ENCODE measurements at regions not wholly inside any gene's neighbourhood (a gene's known extent, or its start where the extent isn't known, plus 50 kb on each side); places are given as distances from the start of the nearest gene placed in this dataset.

GRCh38 chr13:73273276-73273675 is 214.5 kb downstream of the KLF5 start:
- no peak for DNase-seq

- no peak for DNase-seq
Observed at GRCh38 chr13:73272831-73273230, 214.0 kb downstream of the KLF5 start.

DNA sequence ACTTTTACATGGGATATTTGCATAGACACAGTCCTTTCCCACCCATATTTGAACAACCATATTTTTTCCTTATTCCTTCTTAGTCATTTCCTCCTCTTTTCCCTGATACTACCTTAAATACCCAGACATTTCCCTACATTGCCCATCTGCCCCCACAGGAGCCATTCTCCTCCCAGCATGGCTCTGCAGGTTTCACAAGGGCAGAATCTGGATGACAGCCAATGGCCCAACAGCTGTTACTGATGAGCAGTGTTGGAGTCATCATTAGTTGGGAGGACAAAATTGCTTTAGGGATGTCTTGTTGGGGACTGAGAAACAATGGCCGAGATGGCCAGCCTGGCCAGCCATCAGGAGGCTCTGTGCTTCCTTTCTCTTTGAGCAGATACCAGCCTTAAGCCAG is 209.5 kb downstream of the KLF5 start:
- DNase-seq = no peak

- no peak for DNase-seq
Observed at GRCh38 chr13:73266640-73267180, 207.9 kb downstream of the KLF5 start.

GRCh38 chr13:73262862-73263627 is 204.2 kb downstream of the KLF5 start:
- no peak for DNase-seq

DNA sequence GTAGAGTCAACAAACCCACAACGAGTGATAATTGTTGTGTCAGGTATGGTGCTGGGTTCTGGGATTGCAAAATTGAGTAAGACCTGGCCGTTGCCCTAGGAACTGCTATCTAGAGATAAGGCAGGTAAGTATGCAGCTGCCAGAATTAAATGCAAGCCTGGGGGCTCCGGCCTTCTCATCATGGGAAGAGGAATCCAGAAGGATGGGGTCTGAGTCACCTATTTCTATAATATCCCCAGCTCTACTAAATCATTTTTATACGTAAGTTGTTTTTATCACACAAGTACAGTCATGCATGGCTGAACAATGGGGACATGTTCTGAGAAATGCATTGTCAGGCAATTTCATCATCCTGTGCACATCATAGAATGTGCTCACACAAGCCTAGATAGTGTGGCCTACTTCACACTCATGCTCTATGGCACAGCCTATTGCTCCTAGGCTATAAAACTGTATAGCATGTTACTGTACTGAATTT is 203.0 kb downstream of the KLF5 start:
- no peak for DNase-seq

DNA sequence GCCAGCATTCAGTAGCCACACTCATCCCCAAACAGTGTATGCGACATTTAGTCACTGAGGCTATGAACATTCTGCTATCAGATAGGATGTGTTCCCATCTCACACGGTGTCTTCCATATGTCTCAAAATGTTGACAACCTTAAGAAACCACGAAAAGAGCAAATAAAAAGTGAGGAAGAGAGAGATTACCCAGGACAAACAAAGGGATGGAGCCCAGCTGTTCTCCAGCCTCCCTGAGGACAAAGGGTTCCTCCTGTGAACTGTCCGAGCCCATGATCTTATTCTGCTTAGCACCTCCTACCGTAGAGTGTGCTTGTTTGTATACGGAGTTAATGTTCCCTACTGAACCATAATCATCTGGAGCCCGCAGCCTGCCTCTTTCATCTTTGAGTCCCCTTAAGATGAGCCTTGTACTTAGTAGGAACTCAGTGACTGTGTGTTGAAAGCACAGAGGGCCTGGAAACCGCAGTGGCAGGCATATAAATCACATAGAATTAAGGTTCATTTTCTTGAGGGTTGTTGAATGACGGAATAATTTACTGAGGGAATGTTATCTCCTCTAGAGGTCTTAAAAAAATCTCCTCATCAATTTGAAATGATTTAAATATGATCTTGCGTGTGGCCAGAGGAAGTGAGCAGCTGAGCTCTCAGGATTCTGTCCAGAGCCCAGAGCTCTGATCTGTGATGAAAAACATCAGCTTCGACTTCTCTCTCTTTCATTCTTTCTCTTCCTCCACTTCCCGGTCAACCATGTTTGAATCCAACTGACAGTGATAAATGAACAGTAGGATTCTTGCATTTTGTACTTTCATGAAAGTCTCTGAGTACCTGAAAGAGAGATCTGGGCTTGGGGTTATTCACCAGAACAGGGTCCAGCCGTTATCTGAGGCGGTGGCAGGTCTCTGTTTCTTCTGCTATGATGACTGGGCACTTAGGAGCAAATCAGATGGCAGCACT is 200.5 kb downstream of the KLF5 start:
- DNase-seq = no peak

GRCh38 chr13:73258406-73258805 is 199.6 kb downstream of the KLF5 start:
- peak; percentile 7 to 10 for DNase-seq

DNA sequence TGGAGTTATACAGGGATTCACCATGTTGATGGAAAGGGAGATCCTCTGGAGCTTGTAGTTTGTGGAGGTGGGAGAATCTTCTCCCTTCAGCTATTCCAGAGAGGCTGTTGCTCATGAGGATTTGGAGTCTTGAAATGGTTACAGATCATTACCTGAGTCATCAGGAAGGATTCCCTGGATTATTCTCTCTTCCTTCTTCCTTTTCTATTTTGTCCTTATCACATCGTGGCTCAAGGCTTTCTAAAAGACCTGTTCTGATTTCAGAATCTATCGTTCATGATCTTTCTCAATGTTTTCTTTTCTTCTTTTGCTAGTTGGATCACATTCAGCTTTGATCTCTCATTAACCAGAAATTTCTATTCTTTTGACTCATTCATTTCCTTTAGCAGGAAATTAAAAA is 196.0 kb downstream of the KLF5 start:
- no peak for DNase-seq

DNA sequence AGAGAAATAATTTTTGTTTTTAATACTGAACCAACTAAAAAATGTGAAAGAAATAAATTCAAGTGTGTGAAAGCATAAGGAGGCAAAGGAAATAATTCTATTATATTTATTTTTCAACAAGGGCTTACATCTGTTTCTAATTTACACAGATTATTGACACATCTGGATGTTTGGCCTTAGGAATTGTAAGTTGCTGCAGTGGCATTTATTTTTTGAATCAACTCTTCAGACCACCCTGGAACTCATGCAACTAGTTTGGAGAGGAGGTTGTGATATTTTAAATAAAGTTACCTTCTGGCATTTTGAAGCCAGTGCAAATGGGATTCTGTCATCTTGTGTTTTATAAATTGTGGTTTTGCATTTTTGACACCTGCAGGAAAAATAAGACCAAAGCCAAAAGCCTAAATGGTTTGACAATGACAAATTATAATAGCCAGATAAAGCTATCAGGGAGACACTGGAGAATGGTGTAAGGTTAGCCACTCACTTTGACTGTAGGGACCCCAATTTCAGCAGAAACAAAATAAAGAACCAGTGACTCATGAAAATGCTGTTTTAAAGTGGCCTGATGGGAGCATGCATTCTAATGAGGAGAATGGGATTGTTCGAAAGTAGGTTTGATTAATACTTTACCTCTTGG is 192.9 kb downstream of the KLF5 start:
- no peak for DNase-seq

- no peak for DNase-seq
Observed at GRCh38 chr13:73250061-73250460, 191.3 kb downstream of the KLF5 start.

GRCh38 chr13:73248711-73249580 is 190.1 kb downstream of the KLF5 start:
- DNase-seq = no peak

DNA sequence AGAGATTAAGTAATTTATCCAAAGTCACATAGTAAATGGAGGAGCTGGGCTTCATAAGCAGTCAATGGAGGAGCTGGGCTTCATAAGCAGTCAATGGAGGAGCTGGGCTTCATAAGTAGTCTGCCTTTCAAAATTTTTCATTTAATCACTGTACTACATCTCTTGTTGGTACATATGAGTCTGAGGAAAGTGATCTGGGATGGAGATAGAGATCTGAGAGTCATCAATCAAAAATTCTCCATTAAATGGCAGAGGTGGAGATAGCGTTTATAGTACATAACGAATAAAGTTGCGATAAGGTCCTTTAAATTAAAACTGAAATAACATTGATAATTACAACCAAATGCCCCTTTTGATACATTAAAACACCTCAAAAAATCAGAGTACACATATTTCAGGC is 189.3 kb downstream of the KLF5 start:
- DNase-seq = no peak

GRCh38 chr13:73245246-73245645 is 186.4 kb downstream of the KLF5 start:
- DNase-seq = no peak

GRCh38 chr13:73244467-73244866 is 185.7 kb downstream of the KLF5 start:
- DNase-seq = no peak

DNA sequence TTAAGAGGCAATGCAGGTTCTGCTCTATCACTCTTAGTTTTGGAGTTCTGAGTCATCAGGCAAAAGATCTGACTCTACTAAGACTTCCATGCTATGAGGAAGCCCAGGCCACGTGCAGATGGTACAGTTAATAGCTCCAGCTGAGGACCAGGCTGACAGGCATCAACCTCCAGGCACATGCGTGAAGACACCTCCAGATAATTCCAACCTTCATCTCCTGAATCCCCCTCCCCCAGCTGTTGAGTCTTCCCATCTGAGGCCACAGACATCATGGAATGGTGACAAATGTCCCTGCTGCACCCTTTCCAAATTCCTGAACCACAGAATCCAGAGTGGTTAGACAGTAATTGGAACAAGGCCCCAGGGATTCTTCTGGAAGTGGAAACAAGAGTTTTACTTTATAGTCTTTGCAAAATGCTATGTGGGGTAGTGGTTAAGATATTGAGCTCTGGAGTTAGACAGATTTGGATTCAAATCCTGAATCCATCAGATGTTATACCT is 183.8 kb downstream of the KLF5 start:
- DNase-seq = no peak

DNA sequence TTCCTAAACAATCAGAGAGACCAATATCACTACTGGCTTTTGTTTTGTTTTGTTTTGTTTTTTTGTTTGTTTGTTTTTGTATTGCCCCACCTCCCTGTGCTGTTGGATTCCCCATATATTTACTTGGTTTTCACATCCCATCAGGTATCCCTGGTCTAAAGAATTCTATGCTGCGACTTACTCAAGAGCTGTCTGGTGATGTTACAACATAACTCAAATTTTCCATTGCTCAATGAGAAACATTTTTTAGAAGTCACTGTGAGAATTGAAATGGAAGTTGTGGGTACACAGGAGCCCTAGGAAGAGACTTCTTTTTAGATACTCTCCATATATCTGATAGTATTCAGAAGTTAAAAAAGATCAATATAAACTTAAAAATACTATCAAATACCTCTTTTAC is 181.4 kb downstream of the KLF5 start:
- no peak for DNase-seq

DNA sequence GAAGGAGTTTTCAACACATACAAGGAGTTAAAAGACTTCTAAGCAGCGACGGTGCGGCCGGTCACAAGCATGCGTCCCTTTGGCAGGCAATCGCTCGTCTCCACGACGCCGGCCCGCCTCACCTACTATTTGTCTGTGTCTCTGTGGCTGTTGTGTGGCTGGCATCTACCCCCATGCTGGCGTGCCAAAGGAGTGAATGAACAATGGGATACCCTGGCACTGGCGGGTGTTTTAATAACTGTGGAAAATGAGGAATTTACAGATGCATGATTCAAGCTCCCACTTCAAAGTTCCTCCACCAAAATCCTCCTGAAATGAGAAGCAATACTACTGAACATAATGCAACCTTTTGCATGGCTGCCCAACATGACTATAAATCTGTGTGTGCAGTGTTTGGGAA is 176.6 kb downstream of the KLF5 start:
- DNase-seq = no peak

DNA sequence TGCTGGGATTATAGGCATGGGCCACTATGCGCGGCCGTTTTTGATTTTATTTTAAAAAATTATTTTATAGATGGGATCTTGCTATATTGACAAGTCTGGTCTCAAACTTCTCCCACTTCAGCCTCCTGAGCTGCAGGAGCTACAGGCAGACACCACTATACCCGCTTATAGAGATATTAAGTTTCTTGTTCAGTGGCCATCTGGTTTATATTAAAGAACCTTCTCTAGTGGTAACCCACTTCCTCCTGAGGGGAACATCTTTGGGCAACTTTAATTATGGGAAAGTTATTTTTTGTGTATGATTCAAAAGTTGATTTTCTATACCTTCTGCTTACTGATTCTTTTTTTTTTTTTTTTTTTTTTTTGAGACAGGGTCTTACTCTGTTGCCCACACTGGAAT is 172.7 kb downstream of the KLF5 start:
- no peak for DNase-seq

- peak; percentile 61 to 78 for DNase-seq
Observed at GRCh38 chr13:73230716-73231115, 171.9 kb downstream of the KLF5 start.

GRCh38 chr13:73228546-73228945 is 169.7 kb downstream of the KLF5 start:
- DNase-seq = no peak

GRCh38 chr13:73225990-73226389 is 167.2 kb downstream of the KLF5 start:
- no peak for DNase-seq
